GM06990 (cell line): ENCODE measurements at regions not wholly inside any gene's neighbourhood (a gene's known extent, or its start where the extent isn't known, plus 50 kb on each side); places are given as distances from the start of the nearest gene placed in this dataset.

ENCODE experiments used
- DNase-seq: peaks from one replicate; pipeline ENCODE4 v3.0.0-alpha.2; 2011; ENCODE audit not compliant: insufficient read length; ENCODE audit errors: extremely low read depth
- H3K27me3 ChIP-seq: replicated peaks from 2 replicates; pipeline ENCODE4 v1.6.0; 2011; ENCODE audit warnings: low read length; ENCODE audit not compliant: control insufficient read depth, insufficient read depth
- H3K36me3 ChIP-seq: 2 replicates; pipeline ENCODE4 v1.5.1; 2011; ENCODE audit warnings: low read length; ENCODE audit not compliant: control insufficient read depth, insufficient read depth
- H3K4me3 ChIP-seq: replicated peaks from 2 replicates; pipeline ENCODE4 v1.5.1; 2011; ENCODE audit warnings: low read depth, mild to moderate bottlenecking, control low read depth, low read length
- TF ChIP-seq, protein P1 (sequence below): IDR thresholded peaks from 2 replicates; pipeline ENCODE4 v1.5.1; 2011; ENCODE audit warnings: low read length, control low read depth, mild to moderate bottlenecking, inconsistent platforms; ENCODE audit not compliant: insufficient read depth, poor library complexity, severe bottlenecking

DNA sequence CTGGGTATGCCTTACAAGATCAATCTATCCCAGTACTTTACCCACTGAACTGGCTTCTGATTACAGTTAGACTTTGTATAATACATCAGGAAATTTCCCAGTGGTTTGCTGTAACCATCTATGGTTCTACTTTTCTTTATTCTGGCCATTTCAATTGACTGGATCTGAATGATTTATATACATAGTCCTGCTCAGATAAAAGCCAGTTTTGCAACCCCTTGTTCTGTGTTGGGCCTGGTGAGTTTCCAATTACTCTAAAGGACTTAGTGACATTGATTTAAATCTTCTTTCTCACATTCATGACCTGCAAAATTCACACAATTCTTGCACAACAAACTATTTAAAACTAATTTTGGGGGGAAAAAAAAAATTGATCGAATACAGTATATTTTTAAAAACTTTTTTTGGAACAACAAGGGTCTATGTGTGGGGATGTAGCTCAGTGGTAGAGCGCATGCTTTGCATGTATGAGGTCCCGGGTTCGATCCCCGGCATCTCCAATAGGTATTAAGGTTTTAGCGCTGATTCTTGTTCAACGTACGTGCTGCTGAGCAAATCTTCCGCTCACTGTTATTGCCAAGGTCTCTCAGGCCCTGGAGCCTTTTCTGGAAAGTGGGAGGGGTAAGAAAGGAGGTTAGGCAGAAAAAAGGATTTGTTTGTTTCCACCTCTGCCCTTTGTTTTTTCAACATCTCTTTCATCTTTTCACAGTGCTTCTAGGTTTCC is 117.5 kb downstream of the GPX5 start:
- Histone ChIP-seq H3K27me3 (no peaks in the 10 kb centered on the region), H3K4me3 (no peak overlapping the region), H3K36me3 (no peaks in the 10 kb centered on the region)
- DNase-seq, result peak; percentile 36
- TF ChIP-seq, protein P1, sequence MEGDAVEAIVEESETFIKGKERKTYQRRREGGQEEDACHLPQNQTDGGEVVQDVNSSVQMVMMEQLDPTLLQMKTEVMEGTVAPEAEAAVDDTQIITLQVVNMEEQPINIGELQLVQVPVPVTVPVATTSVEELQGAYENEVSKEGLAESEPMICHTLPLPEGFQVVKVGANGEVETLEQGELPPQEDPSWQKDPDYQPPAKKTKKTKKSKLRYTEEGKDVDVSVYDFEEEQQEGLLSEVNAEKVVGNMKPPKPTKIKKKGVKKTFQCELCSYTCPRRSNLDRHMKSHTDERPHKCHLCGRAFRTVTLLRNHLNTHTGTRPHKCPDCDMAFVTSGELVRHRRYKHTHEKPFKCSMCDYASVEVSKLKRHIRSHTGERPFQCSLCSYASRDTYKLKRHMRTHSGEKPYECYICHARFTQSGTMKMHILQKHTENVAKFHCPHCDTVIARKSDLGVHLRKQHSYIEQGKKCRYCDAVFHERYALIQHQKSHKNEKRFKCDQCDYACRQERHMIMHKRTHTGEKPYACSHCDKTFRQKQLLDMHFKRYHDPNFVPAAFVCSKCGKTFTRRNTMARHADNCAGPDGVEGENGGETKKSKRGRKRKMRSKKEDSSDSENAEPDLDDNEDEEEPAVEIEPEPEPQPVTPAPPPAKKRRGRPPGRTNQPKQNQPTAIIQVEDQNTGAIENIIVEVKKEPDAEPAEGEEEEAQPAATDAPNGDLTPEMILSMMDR, result no peak

DNA sequence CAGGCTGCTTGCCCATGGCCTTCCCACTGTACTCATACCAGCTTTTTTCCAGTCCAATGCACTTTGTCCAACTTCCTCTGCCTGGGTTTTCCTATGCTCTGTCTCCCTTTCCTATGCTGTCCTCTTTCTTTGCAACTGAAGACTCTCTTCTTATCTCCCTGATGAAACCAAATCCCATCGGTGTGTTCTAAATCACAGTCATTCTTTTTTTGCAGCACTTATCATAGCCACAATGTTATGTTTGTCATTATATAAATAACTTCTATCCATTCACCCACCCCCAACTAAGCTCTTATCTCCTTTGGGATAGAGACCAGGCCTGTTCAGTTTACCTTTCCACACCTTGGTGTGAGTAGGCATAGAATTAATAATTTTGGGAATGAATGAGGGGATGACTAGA is 121.0 kb downstream of the GPX5 start:
- DNase-seq, result no peak
- Histone ChIP-seq H3K4me3 (no peak overlapping the region), H3K27me3 (no peaks in the 10 kb centered on the region), H3K36me3 (no peaks in the 10 kb centered on the region)
- TF ChIP-seq, protein P1, result no peak

DNA sequence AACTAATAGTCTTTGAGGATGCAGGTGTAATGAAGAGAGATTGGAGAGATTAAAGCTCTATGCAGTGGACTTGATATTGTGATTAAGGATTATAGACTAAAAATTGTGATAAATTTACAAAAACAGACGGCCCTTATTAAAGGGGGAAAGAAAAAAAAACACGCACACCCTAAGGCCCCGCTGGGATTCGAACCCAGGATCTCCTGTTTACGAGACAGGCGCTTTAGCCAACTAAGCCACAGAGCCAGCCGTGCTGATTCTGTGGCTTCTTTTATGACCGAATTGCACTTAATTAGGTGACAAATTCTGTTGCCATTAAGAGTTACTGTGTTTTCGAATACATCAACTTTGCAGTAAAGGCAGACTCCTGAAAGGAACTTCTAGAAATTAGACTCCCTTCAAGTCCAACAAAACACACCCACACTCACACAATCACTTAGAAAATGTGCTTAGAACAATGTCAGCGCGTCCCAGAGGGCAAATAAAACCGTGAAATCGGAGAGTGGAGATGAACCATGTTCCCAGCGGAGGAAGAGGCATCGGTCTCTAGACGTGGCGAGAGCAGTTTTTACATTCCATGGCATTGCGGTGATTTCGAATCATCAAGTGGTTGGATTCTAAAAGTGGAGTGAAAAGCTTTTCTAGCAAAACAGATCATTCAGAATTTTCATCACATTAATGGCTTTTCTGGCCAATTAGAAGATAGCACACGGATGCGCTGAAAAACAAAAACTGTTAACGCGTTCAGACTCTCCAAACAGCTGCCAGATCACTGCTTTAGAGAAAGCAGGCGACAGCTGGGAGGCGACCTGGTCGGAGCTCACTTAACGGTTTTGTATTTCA is 122.6 kb downstream of the GPX5 start:
- Histone ChIP-seq H3K4me3 (peak overlapping the region; percentile 58), H3K27me3 (no peaks in the 10 kb centered on the region), H3K36me3 (no peaks in the 10 kb centered on the region)
- TF ChIP-seq, protein P1, result no peak
- peak; percentile 42 for DNase-seq

DNA sequence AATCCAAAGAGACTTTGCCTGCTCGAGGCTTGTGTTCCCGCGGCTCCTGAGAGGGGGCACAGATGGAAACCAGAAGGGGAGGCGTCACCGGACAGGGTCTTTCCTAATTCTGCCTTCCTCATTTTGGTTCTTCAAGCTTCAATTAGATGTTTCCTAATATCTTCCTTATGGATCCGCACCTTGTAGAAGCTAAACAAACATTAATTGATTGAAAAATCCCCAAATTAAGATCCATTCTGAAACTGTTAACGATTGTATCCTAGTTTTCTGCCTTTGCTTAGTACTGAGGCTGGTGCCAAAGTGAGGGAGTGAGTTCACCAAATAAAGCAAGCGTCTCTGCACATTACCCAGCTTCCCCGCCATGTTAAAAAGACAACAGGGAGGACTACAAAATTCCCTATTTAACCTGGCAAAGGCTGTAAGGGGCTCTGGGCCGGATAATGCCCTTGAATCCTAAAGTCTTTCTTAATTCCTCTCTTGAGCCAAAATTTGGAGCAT is 123.2 kb downstream of the GPX5 start:
- Histone ChIP-seq H3K4me3 (peak overlapping the region; percentile 58), H3K27me3 (no peaks in the 10 kb centered on the region), H3K36me3 (no peaks in the 10 kb centered on the region)
- TF ChIP-seq, protein P1, result no peak
- no peak for DNase-seq

DNA sequence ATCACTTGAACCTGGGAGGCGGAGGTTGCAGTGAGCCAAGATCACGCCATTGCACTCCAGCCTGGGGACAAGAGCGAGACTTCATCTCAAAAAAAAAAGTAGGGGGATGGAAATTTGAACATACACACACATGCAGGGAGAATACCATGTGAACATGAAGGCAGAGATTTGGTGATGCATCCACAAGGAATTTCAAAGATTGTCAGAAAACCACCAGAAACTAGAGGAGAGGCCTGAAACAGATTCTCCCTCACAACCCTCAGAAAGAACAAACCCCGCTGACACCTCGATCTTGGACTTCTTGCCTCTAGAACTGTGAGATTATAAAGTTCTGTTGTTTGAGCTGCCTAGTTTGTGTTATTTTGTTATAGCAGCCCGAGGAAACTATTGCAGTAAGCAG is 125.5 kb downstream of the GPX5 start:
- Histone ChIP-seq H3K4me3 (no peak overlapping the region), H3K27me3 (no peaks in the 10 kb centered on the region), H3K36me3 (no peaks in the 10 kb centered on the region)
- no peak for DNase-seq
- TF ChIP-seq, protein P1, result no peak
